Nucleus accumbens (tissue), 56 donors: ENCODE measurements at regions not wholly inside any gene's neighbourhood (a gene's known extent, or its start where the extent isn't known, plus 50 kb on each side); places are given as distances from the start of the nearest gene placed in this dataset.

Experiments
- DNase-seq, 56 donors: peaks; one replicate each; lab custom pipeline; 2025; lab: John Stamatoyannopoulos, UW

DNA sequence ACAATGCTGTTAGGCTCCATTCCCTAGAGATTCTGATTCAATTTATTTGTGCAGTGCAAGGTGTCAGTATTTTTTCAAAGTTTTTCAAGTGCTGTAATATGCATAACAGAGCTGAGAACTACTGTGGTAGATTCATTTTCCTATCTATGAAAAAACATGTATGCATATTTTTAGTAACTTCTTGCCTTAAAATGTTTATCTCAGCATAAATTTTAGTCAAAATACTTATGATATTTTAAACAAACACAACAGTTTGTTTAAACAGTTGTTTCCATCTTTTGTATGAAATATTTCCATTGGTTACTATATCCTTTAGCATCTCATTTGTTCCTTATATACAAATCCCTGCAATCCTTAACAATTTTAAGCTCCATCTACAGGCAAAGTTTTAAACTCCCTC is 624.8 kb upstream of the ADGRL3 start:
- DNase-seq: no peak

- DNase-seq: no peak
Observed at GRCh38 chr4:60579335-60579734, 620.8 kb upstream of the ADGRL3 start.

- DNase-seq: no peak
Observed at GRCh38 chr4:60581919-60582536, 618.1 kb upstream of the ADGRL3 start.

DNA sequence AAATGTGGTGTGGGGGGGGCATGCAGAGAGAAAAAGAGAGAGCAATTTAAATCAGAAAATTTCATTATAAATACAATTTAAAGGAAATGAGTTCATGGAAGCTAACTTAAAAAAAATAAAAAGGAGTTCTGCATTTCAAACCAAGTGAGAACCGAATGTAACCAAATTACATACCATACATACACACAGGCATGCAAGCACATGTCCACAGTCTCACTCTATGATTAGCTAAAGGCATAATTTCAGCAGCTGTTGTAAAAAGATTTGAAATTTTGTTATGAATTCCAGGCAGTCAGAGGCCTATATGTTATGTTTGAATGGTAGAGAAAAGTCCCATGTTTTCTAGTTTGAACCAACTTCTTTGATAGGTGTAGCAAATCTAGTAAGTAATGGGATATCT is 611.6 kb upstream of the ADGRL3 start:
- no peak for DNase-seq

DNA sequence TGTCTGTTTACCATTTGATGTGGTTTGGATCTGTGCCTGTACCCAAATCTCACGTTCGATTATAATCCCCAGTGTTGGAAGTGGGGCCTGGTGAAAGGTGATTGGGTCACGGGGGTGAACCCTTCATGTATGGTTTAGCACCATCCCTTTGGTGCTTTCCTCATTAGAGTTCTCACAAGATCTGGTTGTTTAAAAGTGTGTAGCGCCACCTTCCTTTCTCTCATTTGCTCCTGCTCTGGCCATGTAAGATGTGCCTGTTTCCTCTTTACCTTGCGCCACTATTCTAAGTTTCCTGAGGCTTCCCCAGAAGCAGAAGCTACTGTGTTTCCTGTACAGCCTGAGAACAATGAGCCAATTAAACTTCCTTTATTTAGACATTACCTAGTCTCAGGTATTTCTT is 610.7 kb upstream of the ADGRL3 start:
- no peak for DNase-seq

DNA sequence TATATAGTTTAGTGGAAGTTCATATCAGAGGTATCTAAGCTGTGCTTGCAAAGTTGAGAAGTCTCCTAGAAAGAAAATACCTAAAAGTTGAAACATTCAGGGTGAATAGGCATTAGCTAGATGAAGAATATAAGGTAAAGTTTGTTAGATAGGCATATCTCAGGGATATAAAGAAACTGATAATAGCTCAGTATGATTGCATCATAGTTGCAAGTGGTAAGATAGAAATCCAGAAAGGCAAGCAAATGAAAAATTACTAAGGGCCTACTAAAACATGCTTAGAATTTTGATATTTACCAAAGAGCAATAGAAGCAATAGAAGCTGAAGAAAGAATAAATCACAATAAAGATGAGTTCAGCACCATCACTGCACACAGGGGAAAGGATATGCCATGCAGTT is 610.0 kb upstream of the ADGRL3 start:
- DNase-seq: no peak

GRCh38 chr4:60605646-60606354 is 594.3 kb upstream of the ADGRL3 start:
- no peak for DNase-seq

GRCh38 chr4:60611762-60612496 is 588.2 kb upstream of the ADGRL3 start:
- DNase-seq: no peak

GRCh38 chr4:60617731-60618130 is 582.4 kb upstream of the ADGRL3 start:
- no peak for DNase-seq

DNA sequence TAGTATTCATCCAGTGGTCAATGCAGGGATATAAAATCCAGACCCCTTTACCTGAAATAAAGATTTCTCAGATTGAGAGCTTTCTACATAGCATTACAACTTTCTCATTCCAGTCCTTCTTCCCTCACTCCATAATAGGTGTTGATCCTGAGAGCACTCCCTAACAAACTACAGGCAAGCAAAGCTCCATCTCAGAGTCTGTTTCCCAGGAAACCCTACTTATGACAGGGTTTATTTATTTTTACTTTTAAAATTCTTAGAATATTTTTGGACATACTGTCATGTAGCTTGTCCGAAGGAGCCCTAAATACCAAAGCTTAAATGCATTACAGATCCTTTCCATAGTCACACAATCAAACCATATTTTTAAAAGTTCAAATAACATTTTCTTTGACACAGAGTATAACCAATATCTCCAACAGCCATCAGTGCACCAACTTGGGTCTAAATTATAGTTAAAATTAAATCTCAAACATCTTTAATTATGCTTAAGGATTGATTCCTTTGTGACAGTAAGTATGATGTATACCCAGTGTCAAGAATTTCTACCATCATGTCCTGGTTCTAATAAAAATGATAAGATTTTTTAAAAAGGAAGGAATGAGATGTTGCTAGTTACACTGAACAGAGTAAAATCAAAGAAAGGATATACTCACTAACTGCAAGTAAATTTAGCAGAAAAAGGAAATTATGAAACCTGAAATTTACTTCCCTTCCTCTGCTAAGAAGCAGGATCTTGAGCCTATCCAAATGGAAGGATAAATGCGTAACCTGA is 580.4 kb upstream of the ADGRL3 start:
- no peak for DNase-seq

DNA sequence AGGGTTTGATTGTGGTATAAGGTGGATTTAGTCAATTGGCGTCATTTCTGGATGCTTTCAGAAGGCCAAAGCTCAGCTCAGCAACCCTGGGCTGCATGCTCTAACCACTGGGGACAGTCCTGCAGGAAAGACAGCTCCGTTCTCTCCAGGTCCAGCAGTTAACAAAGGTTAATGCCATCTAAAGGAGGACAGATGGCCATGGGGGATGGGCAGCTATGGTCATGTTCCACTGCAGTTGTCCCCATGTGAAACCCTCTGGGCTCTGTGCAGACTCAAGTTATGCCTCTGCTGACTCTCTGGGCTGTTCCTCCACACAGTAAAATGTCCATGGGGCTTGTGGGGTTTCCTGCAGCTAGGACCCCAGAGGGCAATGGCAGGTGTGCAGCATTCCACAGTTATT is 562.1 kb upstream of the ADGRL3 start:
- no peak for DNase-seq

DNA sequence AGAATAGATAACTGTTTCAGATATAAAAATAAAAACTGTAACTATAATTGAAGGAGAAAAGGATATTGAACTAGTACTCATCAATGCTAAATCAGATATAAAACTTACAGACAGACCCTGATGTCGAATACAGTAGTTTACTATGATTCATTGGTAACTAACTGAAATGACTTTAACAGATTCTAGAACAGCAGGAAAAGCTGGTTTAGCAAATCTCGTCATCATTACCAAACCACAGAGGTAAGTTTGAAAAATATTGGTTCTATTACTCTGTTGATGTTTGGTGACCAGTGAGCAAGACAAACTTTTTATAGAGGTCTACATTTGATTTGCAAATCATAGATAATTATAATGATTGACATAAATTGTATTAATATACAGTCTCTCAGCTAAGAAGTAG is 551.4 kb upstream of the ADGRL3 start:
- no peak for DNase-seq

- DNase-seq: no peak
Observed at GRCh38 chr4:60652933-60653332, 547.2 kb upstream of the ADGRL3 start.

GRCh38 chr4:60655356-60655755 is 544.8 kb upstream of the ADGRL3 start:
- no peak for DNase-seq

DNA sequence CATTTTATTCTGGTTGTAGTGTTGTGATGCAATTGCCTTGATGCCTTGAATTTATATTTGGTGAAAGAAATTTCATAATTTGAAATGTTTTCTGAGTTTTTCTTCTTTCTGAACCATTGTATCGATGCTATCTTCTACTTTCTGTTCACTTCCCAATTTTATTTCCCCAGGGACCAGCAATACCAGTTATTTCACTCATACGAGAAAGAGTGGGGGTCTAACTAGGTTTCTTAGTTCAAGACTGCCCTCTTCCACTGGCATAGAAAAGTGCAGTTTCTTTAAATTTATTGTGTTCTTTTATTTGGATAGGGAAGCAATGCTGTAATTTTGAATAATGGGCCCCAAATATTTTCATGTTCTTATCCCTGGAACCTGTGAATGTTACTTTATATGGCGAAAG is 544.0 kb upstream of the ADGRL3 start:
- no peak for DNase-seq

- no peak for DNase-seq
Observed at GRCh38 chr4:60657041-60657440, 543.1 kb upstream of the ADGRL3 start.

GRCh38 chr4:60657807-60658206 is 542.3 kb upstream of the ADGRL3 start:
- no peak for DNase-seq

DNA sequence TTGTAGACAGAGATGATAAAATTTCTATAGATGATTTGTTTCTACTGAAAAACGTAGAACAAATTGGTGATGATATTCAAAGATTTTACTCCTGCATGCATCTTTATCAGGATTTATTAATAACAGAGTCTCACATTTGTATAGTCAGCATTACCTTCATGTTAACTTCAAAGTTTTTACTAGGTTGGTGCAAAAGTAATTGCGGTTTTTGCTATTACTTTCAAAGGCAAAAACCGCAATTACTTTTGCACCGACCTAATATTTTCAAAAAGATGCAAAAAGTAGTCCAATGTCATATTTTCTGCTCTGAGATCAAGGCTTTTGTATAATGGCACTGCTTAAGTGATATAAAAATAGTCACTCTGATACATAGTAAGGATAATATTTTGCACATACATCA is 536.4 kb upstream of the ADGRL3 start:
- no peak for DNase-seq

DNA sequence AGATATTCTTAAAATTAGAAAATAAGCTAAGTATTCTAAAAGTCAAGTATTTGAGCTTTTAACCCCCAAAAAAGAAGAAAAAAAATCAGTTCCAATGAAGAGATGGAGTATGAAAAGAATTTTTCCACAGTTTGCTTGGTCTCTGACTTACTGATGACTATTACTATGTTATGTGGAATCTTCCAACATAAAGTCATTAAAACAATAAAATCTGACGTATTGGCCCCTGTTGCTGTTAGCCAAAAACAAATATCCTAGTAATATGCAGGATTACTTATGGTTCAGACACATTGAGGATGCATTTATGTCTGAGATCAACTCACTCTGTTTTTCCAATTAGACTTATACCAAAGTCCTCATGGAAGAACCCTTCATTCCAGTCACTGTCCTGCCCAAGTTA is 517.2 kb upstream of the ADGRL3 start:
- no peak for DNase-seq

DNA sequence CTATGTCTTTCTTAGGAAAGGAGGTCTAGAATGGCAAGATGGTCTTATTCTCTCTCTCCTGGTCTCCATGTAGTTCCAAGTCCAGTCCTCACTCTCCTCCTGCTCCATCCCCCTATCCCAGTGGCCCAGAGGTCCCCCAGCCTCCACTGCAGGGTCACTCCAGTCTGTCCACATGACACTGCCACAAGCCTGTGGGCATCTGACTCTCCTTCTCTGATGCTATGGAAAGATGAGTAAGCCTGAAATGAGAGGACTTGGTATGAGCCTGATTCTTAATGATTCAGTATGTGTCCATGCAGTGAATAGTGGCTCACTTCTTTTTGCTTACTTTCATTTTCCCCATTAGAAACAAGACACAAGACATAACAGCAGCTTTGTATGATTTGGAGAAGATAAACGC is 516.8 kb upstream of the ADGRL3 start:
- DNase-seq: no peak

GRCh38 chr4:60683973-60684372 is 516.2 kb upstream of the ADGRL3 start:
- no peak for DNase-seq
